HCT116 (cell line): ENCODE measurements at regions not wholly inside any gene's neighbourhood (a gene's known extent, or its start where the extent isn't known, plus 50 kb on each side); places are given as distances from the start of the nearest gene placed in this dataset.
"Not testable (repeated sequence)": the region's sequence is repeated elsewhere in the genome, so short reads cannot be mapped to it uniquely, and the experiment has no call there.

Source experiments
- ATAC-seq: fragments of 200-7000 bp; cut with Tn5 transposase; 2 replicates; pipeline ENCODE4 v1.9.1; 2020; ENCODE audit warnings: mild to moderate bottlenecking, moderate library complexity
- BruUV-seq: library from RNA; stranded (reverse); fragments of 400-500 nt; replicated peaks from 2 replicates; lab custom pipeline; 2021; lab: Mats Ljungman, UMichigan
- CTCF ChIA-PET: fragments of 300-600 bp; sonication (Branson Sonifier 250); formaldehyde crosslinking; loops from one replicate; lab custom pipeline; 2021; ENCODE audit warnings: antibody characterized with exemption; lab: Charles Lee
- POLR2A ChIA-PET: fragments of 300-600, 350-600 bp; sonication (Branson Sonifier 250); formaldehyde crosslinking; loops from one replicate; lab custom pipeline; 2021; ENCODE audit warnings: antibody characterized with exemption; lab: Charles Lee
- RAD21 ChIA-PET, 2 experiments: fragments of 300-600 bp; sonication (Branson Sonifier 250); formaldehyde crosslinking; loops; one replicate each; lab custom pipeline; 2023; ENCODE audit warnings: low total read pairs in 2 of 2; ENCODE audit not compliant: uncharacterized antibody in 2 of 2, unreplicated experiment in 2 of 2, low non-redundant PET in 1 of 2; lab: Charles Lee
- DNase-seq: peaks from one replicate; pipeline ENCODE4 v3.0.0-alpha.2; 2010; ENCODE audit warnings: low read depth, low spot score
- H2AFZ ChIP-seq: fragments of 200-600 bp; shearing (Covaris generic), sonication (generic); 2 replicates; pipeline ENCODE4 v1.6.1; 2017; ENCODE audit warnings: low read depth, mixed run types, mixed read lengths, antibody characterized with exemption, low read length; ENCODE audit not compliant: poor library complexity, severe bottlenecking
- H3K27ac ChIP-seq: 2 replicates; pipeline ENCODE4 v1.5.1; 2012; ENCODE audit warnings: low read depth, low read length
- H3K27me3 ChIP-seq: fragments of 200-600 bp; sonication (generic); 2 replicates; pipeline ENCODE4 v1.6.1; 2016; ENCODE audit warnings: mixed run types, low read length, mixed read lengths; ENCODE audit not compliant: insufficient read depth
- H3K36me3 ChIP-seq, 2 experiments: fragments of 200-500 bp in 1 of 2; fragments of 200-600 bp in 1 of 2; sonication (Bioruptor generic) in 1 of 2; sonication (generic) in 1 of 2; 2 replicates each; pipeline versions ENCODE4 v1.5.1 to v1.6.1; 2014 to 2016; ENCODE audit warnings: low read length in 2 of 2, inconsistent platforms in 1 of 2, mixed read lengths in 1 of 2, mixed run types in 1 of 2; ENCODE audit not compliant: insufficient read depth in 2 of 2, control insufficient read depth in 1 of 2
- H3K4me1 ChIP-seq, 2 experiments: fragments of 200-600 bp in 1 of 2; sonication (generic) in 1 of 2; 2 replicates each; pipeline versions ENCODE4 v1.5.1 to v1.6.1; 2012 to 2017; ENCODE audit warnings: low read length in 2 of 2, inconsistent platforms in 1 of 2, mild to moderate bottlenecking in 1 of 2, mixed read lengths in 1 of 2, mixed run types in 1 of 2, moderate library complexity in 1 of 2; ENCODE audit not compliant: insufficient read depth in 2 of 2, control insufficient read depth in 1 of 2
- H3K4me2 ChIP-seq: fragments of 200-600 bp; sonication (generic); 2 replicates; pipeline ENCODE4 v1.6.1; 2017; ENCODE audit warnings: mixed run types, low read length, mixed read lengths
- H3K4me3 ChIP-seq, 2 experiments: fragments of 200-600 bp in 1 of 2; sonication (generic) in 1 of 2; replicated peaks in 1 of 2; 2 replicates each; pipeline ENCODE4 v1.5.1; 2011 to 2016; ENCODE audit warnings: low read length in 2 of 2, control low read depth in 1 of 2, low read depth in 1 of 2, mild to moderate bottlenecking in 1 of 2, mixed read lengths in 1 of 2, mixed run types in 1 of 2
- H3K79me2 ChIP-seq: fragments of 200-600 bp; sonication (generic); 2 replicates; pipeline ENCODE4 v1.6.1; 2017; ENCODE audit warnings: mild to moderate bottlenecking, mixed run types, low read length, moderate library complexity, mixed read lengths; ENCODE audit not compliant: insufficient read depth
- H3K9ac ChIP-seq: fragments of 200-600 bp; sonication (generic); 2 replicates; pipeline ENCODE4 v1.6.1; 2016; ENCODE audit warnings: low read length, mixed read lengths
- H3K9me2 ChIP-seq: fragments of 200-600 bp; sonication (generic), shearing (Covaris generic); 2 replicates; pipeline ENCODE4 v1.6.1; 2017; ENCODE audit warnings: mixed run types, mild to moderate bottlenecking, moderate library complexity; ENCODE audit not compliant: insufficient read depth
- H3K9me3 ChIP-seq, 2 experiments: fragments of 200-500 bp in 1 of 2; fragments of 200-600 bp in 1 of 2; sonication (Bioruptor generic) in 1 of 2; sonication (generic) in 1 of 2; 2 replicates each; pipeline ENCODE4 v1.6.1; 2014 to 2017; ENCODE audit warnings: low read length in 2 of 2, mixed read lengths in 2 of 2, inconsistent platforms in 1 of 2, low read depth in 1 of 2, mild to moderate bottlenecking in 1 of 2, mixed run types in 1 of 2, moderate library complexity in 1 of 2; ENCODE audit not compliant: control insufficient read depth in 1 of 2, insufficient read depth in 1 of 2
- H4K20me1 ChIP-seq: fragments of 200-600 bp; sonication (generic), shearing (Covaris generic); 2 replicates; pipeline ENCODE4 v1.6.1; 2017; ENCODE audit warnings: mixed run types, mild to moderate bottlenecking, moderate library complexity; ENCODE audit not compliant: insufficient read depth
- JUND ChIP-seq: IDR thresholded peaks from 2 replicates; pipeline ENCODE4 v1.6.1; 2012
- RAD21 ChIP-seq: IDR thresholded peaks from 2 replicates; pipeline ENCODE4 v1.6.1; 2012; ENCODE audit warnings: low read depth, mild to moderate bottlenecking
- SIN3A ChIP-seq: IDR thresholded peaks from 2 replicates; pipeline ENCODE4 v1.6.1; 2012; ENCODE audit warnings: low read depth
- intact Hi-C: fragments of 100-400 bp; cut with micrococcal nuclease; formaldehyde crosslinking; loops from 2 replicates; pipeline ENCODE4 v1.10.0; 2022
- TF ChIP-seq, protein P1 (sequence below): IDR thresholded peaks from 2 replicates; pipeline ENCODE4 v1.6.1; 2012; ENCODE audit warnings: low read depth

DNA sequence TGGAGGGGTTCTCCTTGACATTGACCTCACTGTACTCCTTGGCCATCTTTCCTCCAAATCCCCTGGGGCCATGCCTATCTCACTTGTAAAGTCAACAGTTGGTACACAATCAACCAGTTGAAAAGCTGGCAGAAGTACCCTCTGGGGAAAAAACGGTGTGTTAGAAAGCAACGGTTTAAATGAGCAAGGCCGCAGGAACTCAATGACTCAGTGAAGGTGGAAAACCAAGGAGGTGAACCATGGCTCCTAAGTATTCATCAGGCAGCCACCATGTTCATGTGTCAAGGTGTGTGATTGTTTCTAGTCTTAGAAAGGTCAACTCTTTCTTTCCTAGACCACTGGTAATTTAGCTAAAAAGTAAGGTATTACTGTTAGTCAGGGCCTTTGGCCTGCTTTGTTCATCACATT lies 130.9 kb upstream of the SATB1 start:
- H4K20me1 ChIP-seq, result no peaks in the 10 kb centered on the region
- BruUV-seq, result no TSS peak
- H3K27me3 ChIP-seq, result peaks cover 5% of the 10 kb centered on the region; the same call in 1 of the 2 replicates
- H3K27ac ChIP-seq, result no peak overlapping the region
- no peaks in the 10 kb centered on the region for H3K4me1 ChIP-seq
- H3K79me2 ChIP-seq, result no peaks in the 10 kb centered on the region
- H3K4me3 ChIP-seq, result no peak overlapping the region
- ChIA-PET RAD21 (no interaction called here), CTCF (no interaction called here), POLR2A (no interaction called here)
- H3K9me3 ChIP-seq, result no peaks in the 10 kb centered on the region
- no peak overlapping the region for H2AFZ ChIP-seq
- H3K9me2 ChIP-seq, result no peaks in the 10 kb centered on the region
- TF ChIP-seq RAD21, result no peak
- TF ChIP-seq, protein P1, sequence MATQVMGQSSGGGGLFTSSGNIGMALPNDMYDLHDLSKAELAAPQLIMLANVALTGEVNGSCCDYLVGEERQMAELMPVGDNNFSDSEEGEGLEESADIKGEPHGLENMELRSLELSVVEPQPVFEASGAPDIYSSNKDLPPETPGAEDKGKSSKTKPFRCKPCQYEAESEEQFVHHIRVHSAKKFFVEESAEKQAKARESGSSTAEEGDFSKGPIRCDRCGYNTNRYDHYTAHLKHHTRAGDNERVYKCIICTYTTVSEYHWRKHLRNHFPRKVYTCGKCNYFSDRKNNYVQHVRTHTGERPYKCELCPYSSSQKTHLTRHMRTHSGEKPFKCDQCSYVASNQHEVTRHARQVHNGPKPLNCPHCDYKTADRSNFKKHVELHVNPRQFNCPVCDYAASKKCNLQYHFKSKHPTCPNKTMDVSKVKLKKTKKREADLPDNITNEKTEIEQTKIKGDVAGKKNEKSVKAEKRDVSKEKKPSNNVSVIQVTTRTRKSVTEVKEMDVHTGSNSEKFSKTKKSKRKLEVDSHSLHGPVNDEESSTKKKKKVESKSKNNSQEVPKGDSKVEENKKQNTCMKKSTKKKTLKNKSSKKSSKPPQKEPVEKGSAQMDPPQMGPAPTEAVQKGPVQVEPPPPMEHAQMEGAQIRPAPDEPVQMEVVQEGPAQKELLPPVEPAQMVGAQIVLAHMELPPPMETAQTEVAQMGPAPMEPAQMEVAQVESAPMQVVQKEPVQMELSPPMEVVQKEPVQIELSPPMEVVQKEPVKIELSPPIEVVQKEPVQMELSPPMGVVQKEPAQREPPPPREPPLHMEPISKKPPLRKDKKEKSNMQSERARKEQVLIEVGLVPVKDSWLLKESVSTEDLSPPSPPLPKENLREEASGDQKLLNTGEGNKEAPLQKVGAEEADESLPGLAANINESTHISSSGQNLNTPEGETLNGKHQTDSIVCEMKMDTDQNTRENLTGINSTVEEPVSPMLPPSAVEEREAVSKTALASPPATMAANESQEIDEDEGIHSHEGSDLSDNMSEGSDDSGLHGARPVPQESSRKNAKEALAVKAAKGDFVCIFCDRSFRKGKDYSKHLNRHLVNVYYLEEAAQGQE, result no peak
- no peak for TF ChIP-seq JUND
- TF ChIP-seq SIN3A, result no peak
- DNase-seq, result no peak
- H3K9ac ChIP-seq, result no peak overlapping the region
- H3K36me3 ChIP-seq, result no peaks in the 10 kb centered on the region
- intact Hi-C loops, result loop anchor here (5.0 kb wide), 1 partner anchor 201 kb away; no protein-coding TSS in a partner anchor
- no peak overlapping the region for H3K4me2 ChIP-seq
- no peak for ATAC-seq

DNA sequence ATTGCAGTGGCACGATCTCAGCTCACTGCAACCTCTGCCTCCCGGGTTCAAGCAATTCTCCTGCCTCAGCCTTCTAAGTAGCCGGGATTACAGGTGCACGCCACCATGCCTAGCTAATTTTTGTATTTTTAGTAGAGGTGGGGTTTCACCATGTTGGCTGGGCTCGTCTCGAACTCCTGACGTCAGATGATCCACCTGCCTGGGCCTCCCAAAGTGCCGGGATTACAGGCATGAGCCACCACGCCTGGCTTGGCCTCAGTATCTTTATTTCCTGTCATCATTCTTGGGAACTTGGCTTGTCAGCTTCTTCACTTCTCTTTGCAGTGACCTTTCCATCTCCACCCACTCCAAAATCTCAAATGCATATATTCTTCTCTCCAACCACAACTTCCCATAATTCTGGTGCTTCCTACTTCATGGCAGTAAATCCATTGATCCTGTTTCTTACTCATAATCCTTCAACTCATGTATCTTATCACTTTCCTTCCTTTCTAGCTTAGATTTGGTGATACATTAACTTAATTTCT lies 127.5 kb upstream of the SATB1 start:
- H3K9ac ChIP-seq, RAD21 ChIA-PET, H3K9me2 ChIP-seq, intact Hi-C loops, POLR2A ChIA-PET, H4K20me1 ChIP-seq, H3K36me3 ChIP-seq, CTCF ChIA-PET, BruUV-seq, H2AFZ ChIP-seq, H3K27ac ChIP-seq, H3K4me2 ChIP-seq, H3K79me2 ChIP-seq, H3K9me3 ChIP-seq, H3K27me3 ChIP-seq, H3K4me3 ChIP-seq, H3K4me1 ChIP-seq, DNase-seq, ATAC-seq: not testable (repeated sequence)
